ENCODE measurements at regions not wholly inside any gene's neighbourhood (a gene's known extent, or its start where the extent isn't known, plus 50 kb on each side); places are given as distances from the start of the nearest gene placed in this dataset.

DNA sequence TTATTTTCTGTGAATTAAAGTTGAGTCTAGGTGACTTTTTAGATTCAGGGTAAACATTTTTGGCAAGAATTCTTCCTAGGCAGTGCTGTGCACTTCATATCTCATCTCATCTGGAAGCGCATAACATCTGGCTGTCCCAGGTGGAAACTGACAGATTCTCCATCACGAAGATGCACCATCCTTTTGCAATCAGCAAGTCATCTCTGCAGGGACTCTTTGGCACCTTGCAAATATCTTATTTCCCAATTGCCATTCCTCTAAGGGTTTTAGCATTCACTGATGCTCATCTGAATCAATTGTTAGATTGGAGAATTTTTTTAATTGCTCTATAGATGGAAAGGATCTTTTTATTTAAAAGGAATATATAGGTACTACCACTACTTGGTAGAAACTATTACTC lies 282.7 kb upstream of the ATP10A start:
- TF ChIP-seq, protein P1, sequence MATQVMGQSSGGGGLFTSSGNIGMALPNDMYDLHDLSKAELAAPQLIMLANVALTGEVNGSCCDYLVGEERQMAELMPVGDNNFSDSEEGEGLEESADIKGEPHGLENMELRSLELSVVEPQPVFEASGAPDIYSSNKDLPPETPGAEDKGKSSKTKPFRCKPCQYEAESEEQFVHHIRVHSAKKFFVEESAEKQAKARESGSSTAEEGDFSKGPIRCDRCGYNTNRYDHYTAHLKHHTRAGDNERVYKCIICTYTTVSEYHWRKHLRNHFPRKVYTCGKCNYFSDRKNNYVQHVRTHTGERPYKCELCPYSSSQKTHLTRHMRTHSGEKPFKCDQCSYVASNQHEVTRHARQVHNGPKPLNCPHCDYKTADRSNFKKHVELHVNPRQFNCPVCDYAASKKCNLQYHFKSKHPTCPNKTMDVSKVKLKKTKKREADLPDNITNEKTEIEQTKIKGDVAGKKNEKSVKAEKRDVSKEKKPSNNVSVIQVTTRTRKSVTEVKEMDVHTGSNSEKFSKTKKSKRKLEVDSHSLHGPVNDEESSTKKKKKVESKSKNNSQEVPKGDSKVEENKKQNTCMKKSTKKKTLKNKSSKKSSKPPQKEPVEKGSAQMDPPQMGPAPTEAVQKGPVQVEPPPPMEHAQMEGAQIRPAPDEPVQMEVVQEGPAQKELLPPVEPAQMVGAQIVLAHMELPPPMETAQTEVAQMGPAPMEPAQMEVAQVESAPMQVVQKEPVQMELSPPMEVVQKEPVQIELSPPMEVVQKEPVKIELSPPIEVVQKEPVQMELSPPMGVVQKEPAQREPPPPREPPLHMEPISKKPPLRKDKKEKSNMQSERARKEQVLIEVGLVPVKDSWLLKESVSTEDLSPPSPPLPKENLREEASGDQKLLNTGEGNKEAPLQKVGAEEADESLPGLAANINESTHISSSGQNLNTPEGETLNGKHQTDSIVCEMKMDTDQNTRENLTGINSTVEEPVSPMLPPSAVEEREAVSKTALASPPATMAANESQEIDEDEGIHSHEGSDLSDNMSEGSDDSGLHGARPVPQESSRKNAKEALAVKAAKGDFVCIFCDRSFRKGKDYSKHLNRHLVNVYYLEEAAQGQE (IDR thresholded peaks at IDR 0.05; ENCODE audit: insufficient read depth in 1 of 2, low read depth in 2 of 2, low read length in 2 of 2), result no peak
- TF ChIP-seq POLR2AphosphoS5 (IDR thresholded peaks at IDR 0.05; ENCODE audit: low read depth, low read length) (no peak), TAF1 (IDR thresholded peaks at IDR 0.05; ENCODE audit: borderline replicate concordance, insufficient read depth, low read length) (no peak), SIN3A (IDR thresholded peaks at IDR 0.05; ENCODE audit: borderline replicate concordance, insufficient read depth, low read length) (no peak)
